ENCODE measurements at regions not wholly inside any gene's neighbourhood (a gene's known extent, or its start where the extent isn't known, plus 50 kb on each side); places are given as distances from the start of the nearest gene placed in this dataset.

- Histone ChIP-seq H3K9me3 (no peaks in the 10 kb centered on the region), H3K4me3 (ENCODE audit: low read depth in 2 of 2, low read length in 1 of 2) (peak overlapping the region in 1 of 2 experiments; percentile 49; a peak in 1 of 4 replicates), H3K27me3 (ENCODE audit: insufficient read depth) (no peaks in the 10 kb centered on the region; the same call in 1 of the 2 replicates), H3K4me1 (ENCODE audit: control insufficient read depth in 1 of 2, insufficient read depth in 2 of 2, low read depth in 1 of 2, low read length in 1 of 2) (peaks cover 0 to 36% of the 10 kb centered on the region in 2 experiments; a peak in 2 of 4 replicates), H3K36me3 (replicated peaks in 1 of 2; ENCODE audit: control insufficient read depth in 1 of 2, insufficient read depth in 2 of 2, low read length in 1 of 2) (no peaks in the 10 kb centered on the region), H4K20me1 (ENCODE audit: insufficient read depth) (no peaks in the 10 kb centered on the region), H3K9me2 (no peaks in the 10 kb centered on the region), H3K27ac (ENCODE audit: low read depth in 2 of 2, low read length in 1 of 2) (peak overlapping the region in 1 of 2 experiments; percentile 96; a peak in 2 of 4 replicates), H3F3A (replicated peaks; ENCODE audit: insufficient read depth) (no peaks in the 10 kb centered on the region), H3K9ac (no peak overlapping the region), H3K79me2 (ENCODE audit: insufficient read depth) (no peaks in the 10 kb centered on the region), H3K4me2 (peak overlapping the region; percentile 37; the same call in 1 of the 2 replicates), H2AFZ (ENCODE audit: low read depth) (peak overlapping the region; percentile 64; the same call in 1 of the 2 replicates)
- ChIA-PET CTCF (interaction anchor here (0.6 to 4.8 kb wide), 56 partner anchors 9 to 1343 kb away, joined by 3 to 42 read pairs (median 4); partner anchors contain the start of genes DIO3 and RTL1), POLR2A (interaction anchor here (1.2 to 1.6 kb wide), 3 partner anchors 45 to 726 kb away, joined by 4 read pairs; partner anchors contain the start of gene RTL1)
- TF ChIP-seq, protein P1, sequence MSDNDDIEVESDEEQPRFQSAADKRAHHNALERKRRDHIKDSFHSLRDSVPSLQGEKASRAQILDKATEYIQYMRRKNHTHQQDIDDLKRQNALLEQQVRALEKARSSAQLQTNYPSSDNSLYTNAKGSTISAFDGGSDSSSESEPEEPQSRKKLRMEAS (IDR thresholded peaks at IDR 0.05; ENCODE audit: low read depth), result 0 out of 2 replicates have a peak, but pooled peaks have one; percentile 28
- TF ChIP-seq SMC3 (IDR thresholded peaks at IDR 0.05; ENCODE audit: low read depth, low read length) (peak; percentile 83), RAD21 (IDR thresholded peaks at IDR 0.05; ENCODE audit: low read length) (peak; percentile 95), EP300 (IDR thresholded peaks at IDR 0.05; ENCODE audit: borderline replicate concordance in 1 of 2, low read depth in 1 of 2, low read length in 1 of 2) (no peak; a peak in 1 of 4 replicates), RXRA (IDR thresholded peaks at IDR 0.05; ENCODE audit: borderline replicate concordance, low read depth) (peak; percentile 98), GABPA (IDR thresholded peaks at IDR 0.05; ENCODE audit: low read depth) (no peak)
- TF ChIP-seq, protein P2, sequence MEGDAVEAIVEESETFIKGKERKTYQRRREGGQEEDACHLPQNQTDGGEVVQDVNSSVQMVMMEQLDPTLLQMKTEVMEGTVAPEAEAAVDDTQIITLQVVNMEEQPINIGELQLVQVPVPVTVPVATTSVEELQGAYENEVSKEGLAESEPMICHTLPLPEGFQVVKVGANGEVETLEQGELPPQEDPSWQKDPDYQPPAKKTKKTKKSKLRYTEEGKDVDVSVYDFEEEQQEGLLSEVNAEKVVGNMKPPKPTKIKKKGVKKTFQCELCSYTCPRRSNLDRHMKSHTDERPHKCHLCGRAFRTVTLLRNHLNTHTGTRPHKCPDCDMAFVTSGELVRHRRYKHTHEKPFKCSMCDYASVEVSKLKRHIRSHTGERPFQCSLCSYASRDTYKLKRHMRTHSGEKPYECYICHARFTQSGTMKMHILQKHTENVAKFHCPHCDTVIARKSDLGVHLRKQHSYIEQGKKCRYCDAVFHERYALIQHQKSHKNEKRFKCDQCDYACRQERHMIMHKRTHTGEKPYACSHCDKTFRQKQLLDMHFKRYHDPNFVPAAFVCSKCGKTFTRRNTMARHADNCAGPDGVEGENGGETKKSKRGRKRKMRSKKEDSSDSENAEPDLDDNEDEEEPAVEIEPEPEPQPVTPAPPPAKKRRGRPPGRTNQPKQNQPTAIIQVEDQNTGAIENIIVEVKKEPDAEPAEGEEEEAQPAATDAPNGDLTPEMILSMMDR (IDR thresholded peaks at IDR 0.05), result peak; percentile 88
- WGBS (ENCODE audit: low lambda C conversion rate), result 10% methylated on average over 13 of the region's 44 CpGs
- DNase-seq, result peak; percentile 93
Observed at GRCh38 chr14:101628471-101628966, 67.2 kb downstream of the DIO3 start.

DNA sequence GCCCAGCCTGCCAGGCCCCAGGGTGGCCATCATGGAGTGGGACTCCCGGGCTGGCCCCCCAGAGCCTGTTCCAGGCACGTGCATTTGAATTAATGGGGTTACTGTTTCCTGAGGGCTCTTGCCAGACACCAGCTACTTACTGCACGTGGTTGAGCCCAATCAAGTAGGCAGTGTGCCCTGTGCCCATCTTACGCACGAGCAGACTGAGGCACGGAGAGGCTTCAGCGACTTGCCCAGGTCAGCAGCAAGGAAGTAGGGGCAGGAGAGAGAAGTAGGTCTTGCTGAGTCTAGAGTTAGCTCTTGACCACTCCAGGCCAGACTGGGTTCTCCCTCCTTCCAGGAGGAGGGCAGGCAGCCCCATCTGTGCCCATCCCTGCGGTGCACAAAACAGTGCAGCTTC lies 67.7 kb downstream of the DIO3 start:
- Histone ChIP-seq H3K27ac (ENCODE audit: low read depth in 2 of 2, low read length in 1 of 2) (peak overlapping the region in 1 of 2 experiments; percentile 96; a peak in 2 of 4 replicates), H3F3A (replicated peaks; ENCODE audit: insufficient read depth) (no peaks in the 10 kb centered on the region), H3K9me3 (no peaks in the 10 kb centered on the region), H3K9me2 (no peaks in the 10 kb centered on the region), H2AFZ (ENCODE audit: low read depth) (peak overlapping the region; percentile 64; the same call in 1 of the 2 replicates), H3K4me2 (no peak overlapping the region), H3K27me3 (ENCODE audit: insufficient read depth) (no peaks in the 10 kb centered on the region; the same call in 1 of the 2 replicates), H4K20me1 (ENCODE audit: insufficient read depth) (no peaks in the 10 kb centered on the region), H3K4me1 (ENCODE audit: control insufficient read depth in 1 of 2, insufficient read depth in 2 of 2, low read depth in 1 of 2, low read length in 1 of 2) (peaks cover 0 to 31% of the 10 kb centered on the region in 2 experiments; a peak in 2 of 4 replicates), H3K79me2 (ENCODE audit: insufficient read depth) (no peaks in the 10 kb centered on the region), H3K9ac (no peak overlapping the region), H3K4me3 (ENCODE audit: low read depth in 2 of 2, low read length in 1 of 2) (no peak overlapping the region), H3K36me3 (replicated peaks in 1 of 2; ENCODE audit: control insufficient read depth in 1 of 2, insufficient read depth in 2 of 2, low read length in 1 of 2) (no peaks in the 10 kb centered on the region)
- WGBS (ENCODE audit: low lambda C conversion rate), result 78% methylated on average over 7 of the region's 8 CpGs
- POLR2A ChIA-PET, result interaction anchor here (1.4 kb wide), 1 partner anchor 725 kb away, joined by 4 read pairs; the partner anchor contains the start of gene RTL1
- CTCF ChIA-PET, result interaction anchor here (0.6 to 4.8 kb wide), 54 partner anchors 8 to 1343 kb away, joined by 3 to 42 read pairs (median 4); partner anchors contain the start of genes DIO3 and RTL1
- peak; percentile 11 for DNase-seq
- no peak for TF ChIP-seq GABPA (IDR thresholded peaks at IDR 0.05; ENCODE audit: low read depth)
- TF ChIP-seq CHD2 (IDR thresholded peaks at IDR 0.05; ENCODE audit: low read length, partially characterized antibody), result no peak
- no peak for TF ChIP-seq TEAD4 (IDR thresholded peaks at IDR 0.05; ENCODE audit: borderline replicate concordance, insufficient read depth)
- TF ChIP-seq, protein P3, sequence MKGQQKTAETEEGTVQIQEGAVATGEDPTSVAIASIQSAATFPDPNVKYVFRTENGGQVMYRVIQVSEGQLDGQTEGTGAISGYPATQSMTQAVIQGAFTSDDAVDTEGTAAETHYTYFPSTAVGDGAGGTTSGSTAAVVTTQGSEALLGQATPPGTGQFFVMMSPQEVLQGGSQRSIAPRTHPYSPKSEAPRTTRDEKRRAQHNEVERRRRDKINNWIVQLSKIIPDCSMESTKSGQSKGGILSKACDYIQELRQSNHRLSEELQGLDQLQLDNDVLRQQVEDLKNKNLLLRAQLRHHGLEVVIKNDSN (IDR thresholded peaks at IDR 0.05; ENCODE audit: borderline replicate concordance, low read depth), result no peak
- no peak for TF ChIP-seq GATA2 (CRISPR knock-in tag; IDR thresholded peaks at IDR 0.05)
- TF ChIP-seq, protein P2 (IDR thresholded peaks at IDR 0.05), result no peak
- no peak for TF ChIP-seq JUND (IDR thresholded peaks at IDR 0.05)
- TF ChIP-seq REST (IDR thresholded peaks at IDR 0.05; ENCODE audit: low read depth, low read length), result no peak
- TF ChIP-seq FOSL2 (IDR thresholded peaks at IDR 0.05; ENCODE audit: borderline replicate concordance, low read depth), result no peak
- TF ChIP-seq EP300 (IDR thresholded peaks at IDR 0.05; ENCODE audit: borderline replicate concordance in 1 of 2, low read depth in 1 of 2, low read length in 1 of 2), result no peak

Data from SK-N-SH (cell line).